Right renal cortex interstitium (tissue), 3 donors: ENCODE measurements at regions not wholly inside any gene's neighbourhood (a gene's known extent, or its start where the extent isn't known, plus 50 kb on each side); places are given as distances from the start of the nearest gene placed in this dataset.

Experiments
- DNase-seq, 3 donors: peaks; one replicate each; pipeline ENCODE4 v3.0.0-alpha.2; 2013; ENCODE audit warnings: low read depth in 3 of 3, low spot score in 2 of 3

- no peak for DNase-seq
Measured at GRCh38 chr15:37165395-37165794, 65.0 kb upstream of the MEIS2 start.

- DNase-seq: no peak
Measured at GRCh38 chr15:37166402-37166801, 66.1 kb upstream of the MEIS2 start.

- no peak for DNase-seq
Measured at GRCh38 chr15:37181339-37181738, 81.0 kb upstream of the MEIS2 start.

- no peak for DNase-seq
Measured at GRCh38 chr15:37199545-37199944, 99.2 kb upstream of the MEIS2 start.

- DNase-seq: no peak
Measured at GRCh38 chr15:37203050-37203449, 102.7 kb upstream of the MEIS2 start.

GRCh38 chr15:37204692-37205091 is 104.3 kb upstream of the MEIS2 start:
- no peak for DNase-seq

- DNase-seq: no peak
Measured at GRCh38 chr15:37206690-37207089, 106.3 kb upstream of the MEIS2 start.

DNA sequence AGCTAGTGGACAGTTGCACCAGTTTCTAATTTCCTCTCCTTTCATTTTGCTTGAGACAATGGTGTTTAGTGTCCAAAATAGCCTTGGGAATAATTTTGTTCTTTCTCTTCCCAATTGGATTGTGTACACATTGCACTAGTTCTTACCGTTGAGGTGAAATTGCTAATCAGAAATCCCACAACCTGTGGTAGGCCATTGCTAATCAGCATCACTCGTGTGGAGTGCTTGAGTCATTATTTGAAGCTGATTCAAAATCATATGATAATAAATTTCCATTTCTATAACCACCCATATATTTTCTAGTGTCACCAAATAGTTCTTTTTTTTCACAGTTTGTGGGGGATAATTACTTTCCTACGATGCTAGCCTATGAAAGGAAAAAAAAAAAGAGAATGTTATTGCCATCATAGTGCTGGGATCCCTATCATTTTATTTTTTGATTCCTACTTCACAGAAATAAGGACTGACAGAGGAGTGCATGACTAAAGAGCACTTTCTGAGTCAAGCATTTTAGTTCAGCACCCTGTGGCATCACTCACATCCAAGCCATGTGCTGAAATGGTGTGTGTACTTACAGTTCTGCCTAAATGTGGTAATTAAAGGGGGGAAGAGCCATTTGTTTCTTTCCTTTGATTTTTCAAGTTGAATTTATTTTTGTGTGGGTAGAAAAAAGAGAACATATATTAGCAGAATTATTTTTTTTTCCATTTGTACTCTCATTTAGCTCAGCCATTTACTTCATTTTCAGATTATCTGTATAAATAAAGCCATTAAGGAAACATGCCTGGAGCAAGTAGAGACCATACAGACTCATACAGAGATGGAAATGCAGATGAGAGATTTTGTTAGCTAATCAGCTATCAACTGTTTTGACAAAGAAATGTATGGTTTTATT is 108.0 kb upstream of the MEIS2 start:
- no peak for DNase-seq

DNA sequence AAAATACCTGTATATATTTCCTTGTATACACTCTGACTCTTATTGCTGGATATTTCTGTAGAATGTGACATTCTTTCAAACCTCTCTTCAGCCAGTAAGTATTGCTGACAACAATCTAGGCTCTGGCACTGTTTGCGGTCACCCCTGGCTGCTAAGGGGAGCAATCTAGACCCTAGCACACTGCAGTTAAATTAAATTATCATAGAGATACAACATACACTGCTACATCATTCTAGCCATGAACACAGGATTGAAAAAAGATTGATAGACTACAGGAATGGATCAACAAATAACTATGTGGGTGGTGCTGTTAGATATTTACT is 108.7 kb upstream of the MEIS2 start:
- no peak for DNase-seq

- DNase-seq: no peak
Measured at GRCh38 chr15:37217567-37217966, 117.2 kb upstream of the MEIS2 start.

GRCh38 chr15:37218351-37218916 is 118.1 kb upstream of the MEIS2 start:
- DNase-seq: no peak

GRCh38 chr15:37219211-37219701 is 118.9 kb upstream of the MEIS2 start:
- DNase-seq: no peak

GRCh38 chr15:37220949-37221670 is 120.8 kb upstream of the MEIS2 start:
- DNase-seq: no peak

DNA sequence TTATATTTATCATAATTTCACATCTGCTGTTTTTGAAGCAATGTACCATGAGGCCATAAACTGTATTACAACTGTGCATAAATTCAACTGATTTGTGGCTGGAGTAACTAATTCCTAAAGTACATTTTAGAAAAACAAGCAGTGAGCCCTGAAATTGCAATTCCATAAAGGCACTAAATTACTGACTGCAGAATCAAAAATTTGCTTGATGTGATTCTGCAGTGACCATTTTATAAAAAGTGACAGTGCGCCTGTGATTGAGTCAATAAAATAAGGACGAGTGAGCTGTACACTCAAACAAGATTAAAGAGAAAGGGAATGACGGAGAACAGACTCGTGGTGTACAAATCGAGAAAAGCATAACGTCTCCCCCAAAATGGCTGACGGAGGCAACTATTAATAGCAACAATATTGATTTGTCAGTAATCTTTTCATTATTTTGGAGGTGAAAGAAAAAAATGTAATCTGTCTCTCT is 121.4 kb upstream of the MEIS2 start:
- no peak for DNase-seq

- DNase-seq: no peak
Measured at GRCh38 chr15:37223089-37223488, 122.7 kb upstream of the MEIS2 start.

- no peak for DNase-seq
Measured at GRCh38 chr15:37229855-37230619, 129.7 kb upstream of the MEIS2 start.

DNA sequence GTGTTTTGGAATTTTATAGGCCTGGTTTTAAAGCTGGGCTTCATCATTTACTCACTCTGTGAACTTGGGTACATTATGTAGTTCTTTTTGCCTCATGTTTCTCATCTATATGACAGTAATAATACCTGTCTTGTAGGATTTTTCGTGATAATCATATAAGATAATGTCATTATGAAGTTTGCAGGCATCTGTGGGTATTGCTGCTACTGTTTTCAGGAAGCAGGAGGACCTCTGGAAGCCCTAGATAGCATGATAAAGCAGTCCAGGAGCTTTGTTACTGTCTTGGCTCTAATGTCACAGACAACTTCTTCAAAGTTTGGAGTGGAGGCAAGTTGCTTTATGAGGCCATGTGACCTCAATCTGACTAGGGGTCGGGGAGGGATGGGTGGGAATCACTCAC is 145.0 kb upstream of the MEIS2 start:
- no peak for DNase-seq

DNA sequence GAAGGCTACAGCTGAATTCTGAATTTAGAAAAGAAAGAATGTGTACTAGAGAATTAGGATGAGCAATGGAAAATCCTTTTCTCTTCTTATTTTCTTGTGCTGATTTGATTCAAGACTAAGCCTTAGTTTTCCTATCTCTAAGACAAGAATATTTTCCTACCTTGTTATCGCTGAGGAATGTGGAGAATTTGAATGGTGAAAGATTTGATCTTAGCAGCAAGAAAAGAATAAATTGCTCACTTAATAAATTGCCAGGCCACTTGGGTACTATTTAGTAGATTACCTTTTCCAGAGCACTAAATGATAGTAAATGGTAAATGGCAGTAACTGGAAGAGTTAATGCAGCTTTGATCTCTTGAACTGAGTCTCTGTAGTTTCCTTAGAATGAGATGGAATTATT is 145.7 kb upstream of the MEIS2 start:
- DNase-seq: no peak

DNA sequence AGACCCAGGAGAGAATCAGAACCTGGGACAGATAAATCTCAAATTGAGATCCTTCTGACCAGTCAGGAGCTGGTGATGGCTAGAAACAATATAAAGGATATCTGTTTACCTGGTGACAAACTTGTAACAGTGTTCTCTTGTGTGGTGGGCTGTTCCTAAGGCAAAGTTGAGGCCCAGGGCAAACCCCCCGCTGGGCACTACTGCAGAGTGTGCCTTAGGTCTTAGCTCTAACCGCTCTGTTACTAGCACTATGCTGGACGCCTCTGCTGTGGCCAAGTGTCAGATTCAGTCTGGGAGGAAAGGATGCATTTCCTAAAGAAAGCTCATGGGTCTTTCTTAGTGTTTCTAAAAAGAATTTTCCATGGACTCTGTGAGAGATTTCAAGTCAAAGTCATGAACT is 146.5 kb upstream of the MEIS2 start:
- no peak for DNase-seq

GRCh38 chr15:37249249-37249648 is 148.9 kb upstream of the MEIS2 start:
- DNase-seq: no peak

- DNase-seq: no peak
Measured at GRCh38 chr15:37252530-37252929, 152.2 kb upstream of the MEIS2 start.
